ENCODE measurements at regions not wholly inside any gene's neighbourhood (a gene's known extent, or its start where the extent isn't known, plus 50 kb on each side); places are given as distances from the start of the nearest gene placed in this dataset.

DNA sequence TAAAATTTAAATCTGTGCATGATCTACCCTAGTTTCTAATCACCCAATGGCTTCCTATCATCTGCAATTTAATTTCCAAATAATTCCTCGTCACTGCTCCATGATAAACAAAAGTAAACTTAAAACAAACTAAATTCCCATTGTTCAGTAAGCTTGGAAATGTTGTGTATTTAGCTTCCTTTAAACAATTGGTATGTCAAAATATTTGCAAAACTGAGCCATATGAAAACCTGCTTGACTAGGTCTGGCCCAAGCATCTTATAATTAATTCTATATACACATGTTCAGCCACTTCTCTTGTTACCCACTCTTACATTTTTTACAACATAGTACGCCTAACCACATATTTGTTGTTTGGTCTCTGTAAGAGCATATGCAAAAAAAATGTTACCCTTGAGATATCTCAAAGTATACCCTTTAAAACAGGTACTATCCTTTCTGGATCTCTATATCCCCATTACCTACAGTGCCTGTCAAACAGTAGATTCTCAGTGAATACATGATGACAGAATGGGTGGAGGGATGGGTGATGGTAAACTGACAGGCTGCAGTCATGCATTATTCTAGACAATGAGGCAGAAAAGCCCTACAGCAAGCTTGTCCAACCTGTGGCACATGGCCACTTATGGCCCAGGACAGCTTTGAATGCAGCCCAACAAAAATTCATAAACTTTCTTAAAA is 1277.9 kb upstream of the TENM4 start:
- no TSS peak for BruUV-seq (replicated peaks)
- Histone ChIP-seq H2AK5ac (ENCODE audit: low read depth, low read length) (no peak overlapping the region), H2BK20ac (ENCODE audit: low read depth, low read length) (no peak overlapping the region), H3K23ac (ENCODE audit: low read depth, low read length) (no peak overlapping the region), H3K14ac (replicated peaks; ENCODE audit: low read depth, low read length) (no peak overlapping the region), H4K20me1 (ENCODE audit: insufficient read depth, low read length) (no peaks in the 10 kb centered on the region), H3K4ac (ENCODE audit: low read depth, low read length) (no peak overlapping the region), H3K9me1 (ENCODE audit: insufficient read depth, low read length) (no peaks in the 10 kb centered on the region), H4K91ac (ENCODE audit: insufficient read depth, low read depth, low read length) (no peak overlapping the region), H3K9ac (ENCODE audit: low read depth, low read length) (no peak overlapping the region), H2BK120ac (ENCODE audit: low read depth, low read length) (no peak overlapping the region), H3K56ac (ENCODE audit: extremely low read depth, insufficient read depth, low read length) (no peak overlapping the region), H3K79me1 (ENCODE audit: low read depth in 1 of 2, low read length in 2 of 2) (no peaks in the 10 kb centered on the region), H2AFZ (replicated peaks; ENCODE audit: low read length, poor library complexity) (no peak overlapping the region), H3K27ac (ENCODE audit: insufficient read depth, low read length) (no peak overlapping the region), H4K5ac (ENCODE audit: low read depth, low read length) (no peak overlapping the region), H4K8ac (ENCODE audit: low read depth in 2 of 2, low read length in 2 of 2) (no peak overlapping the region), H2BK5ac (ENCODE audit: low read depth, low read length, poor library complexity, severe bottlenecking) (no peak overlapping the region), H3K4me3 (ENCODE audit: insufficient read depth, low read depth, low read length) (no peak overlapping the region), H2BK15ac (ENCODE audit: low read depth, low read length) (no peak overlapping the region), H3K9me3 (ENCODE audit: control insufficient read depth, insufficient read depth, low read length) (no peaks in the 10 kb centered on the region), H3K4me1 (ENCODE audit: control insufficient read depth, insufficient read depth, low read length) (no peaks in the 10 kb centered on the region), H3K36me3 (ENCODE audit: control insufficient read depth, insufficient read depth, low read length) (no peaks in the 10 kb centered on the region), H3K27me3 (ENCODE audit: control insufficient read depth, insufficient read depth, low read length) (no peaks in the 10 kb centered on the region), H3K18ac (ENCODE audit: low read depth, low read length) (no peak overlapping the region), H2AK9ac (replicated peaks; ENCODE audit: low read depth, low read length, poor library complexity) (no peak overlapping the region), H3K4me2 (ENCODE audit: low read depth, low read length) (no peak overlapping the region)
- TF ChIP-seq FOS (IDR thresholded peaks at IDR 0.05; ENCODE audit: low read depth, low read length) (no peak), NFE2L2 (IDR thresholded peaks at IDR 0.05; ENCODE audit: low read depth, low read length) (no peak), RCOR1 (IDR thresholded peaks at IDR 0.05; ENCODE audit: insufficient replicate concordance, low read length) (no peak), RFX5 (IDR thresholded peaks at IDR 0.05; ENCODE audit: low read depth, low read length) (no peak), SMC3 (IDR thresholded peaks at IDR 0.05; ENCODE audit: low read depth, low read length) (no peak), RAD21 (IDR thresholded peaks at IDR 0.05; ENCODE audit: low read length) (no peak)
- TF ChIP-seq, protein P1, sequence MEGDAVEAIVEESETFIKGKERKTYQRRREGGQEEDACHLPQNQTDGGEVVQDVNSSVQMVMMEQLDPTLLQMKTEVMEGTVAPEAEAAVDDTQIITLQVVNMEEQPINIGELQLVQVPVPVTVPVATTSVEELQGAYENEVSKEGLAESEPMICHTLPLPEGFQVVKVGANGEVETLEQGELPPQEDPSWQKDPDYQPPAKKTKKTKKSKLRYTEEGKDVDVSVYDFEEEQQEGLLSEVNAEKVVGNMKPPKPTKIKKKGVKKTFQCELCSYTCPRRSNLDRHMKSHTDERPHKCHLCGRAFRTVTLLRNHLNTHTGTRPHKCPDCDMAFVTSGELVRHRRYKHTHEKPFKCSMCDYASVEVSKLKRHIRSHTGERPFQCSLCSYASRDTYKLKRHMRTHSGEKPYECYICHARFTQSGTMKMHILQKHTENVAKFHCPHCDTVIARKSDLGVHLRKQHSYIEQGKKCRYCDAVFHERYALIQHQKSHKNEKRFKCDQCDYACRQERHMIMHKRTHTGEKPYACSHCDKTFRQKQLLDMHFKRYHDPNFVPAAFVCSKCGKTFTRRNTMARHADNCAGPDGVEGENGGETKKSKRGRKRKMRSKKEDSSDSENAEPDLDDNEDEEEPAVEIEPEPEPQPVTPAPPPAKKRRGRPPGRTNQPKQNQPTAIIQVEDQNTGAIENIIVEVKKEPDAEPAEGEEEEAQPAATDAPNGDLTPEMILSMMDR (conservative IDR thresholded peaks at IDR 0.05; ENCODE audit: low read depth, low read length): no peak
- ChIA-PET POLR2A (ENCODE audit: unreplicated experiment) (no interaction called here), CTCF (no interaction called here)
- intact Hi-C loops (cut with micrococcal nuclease): no loop called here
- DNase-seq: no peak
- dilution Hi-C loops (cut with HindIII; ENCODE audit: low sequenced_read_pairs, unreplicated experiment): no loop called here
- ATAC-seq (ENCODE audit: low read depth): no peak
- in situ Hi-C loops (cut with MboI; ENCODE audit: low sequenced_read_pairs): no loop called here
- WGBS, 2 experiments (ENCODE audit: extremely low coverage in 2 of 2, insufficient read length in 1 of 2): no CpG with 5 or more reads among the region's 2 CpGs
